LNCAP (cell line): ENCODE measurements at regions not wholly inside any gene's neighbourhood (a gene's known extent, or its start where the extent isn't known, plus 50 kb on each side); places are given as distances from the start of the nearest gene placed in this dataset.

ENCODE experiments used
- TF ChIP-seq, protein P1 (sequence below): fragments of 450-650 bp; IDR thresholded peaks from 2 replicates; pipeline ENCODE4 v1.5.1; 2017; ENCODE audit warnings: mild to moderate bottlenecking

DNA sequence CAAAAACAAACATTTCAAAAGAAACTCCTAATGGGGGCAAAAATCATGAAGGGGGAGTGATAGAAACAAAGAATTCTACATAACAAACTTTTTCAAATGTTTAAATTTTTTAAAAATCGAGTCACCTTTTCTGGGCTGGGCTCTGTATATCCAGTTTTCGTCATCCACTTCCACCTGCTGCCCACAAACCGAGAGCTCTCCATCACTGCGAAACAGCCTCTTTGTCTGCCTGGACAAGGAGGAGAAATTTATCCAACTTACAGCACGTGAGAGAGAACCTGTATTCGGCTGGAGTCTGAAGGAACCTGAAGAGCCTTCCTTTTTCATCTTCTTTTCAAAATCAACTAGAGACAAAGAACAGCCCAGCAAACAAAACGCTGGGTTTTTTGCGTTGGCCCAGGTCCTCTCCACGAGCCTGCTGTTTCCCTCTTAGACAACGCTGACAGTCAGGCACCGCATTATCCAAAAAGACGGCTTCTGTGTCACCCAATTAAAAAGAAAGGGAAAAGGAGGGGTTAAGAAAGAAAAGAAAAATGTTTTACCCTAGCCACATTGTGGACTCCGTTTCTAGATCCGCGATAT is 72.4 kb upstream of the NHSL1 start:
- TF ChIP-seq, protein P1, sequence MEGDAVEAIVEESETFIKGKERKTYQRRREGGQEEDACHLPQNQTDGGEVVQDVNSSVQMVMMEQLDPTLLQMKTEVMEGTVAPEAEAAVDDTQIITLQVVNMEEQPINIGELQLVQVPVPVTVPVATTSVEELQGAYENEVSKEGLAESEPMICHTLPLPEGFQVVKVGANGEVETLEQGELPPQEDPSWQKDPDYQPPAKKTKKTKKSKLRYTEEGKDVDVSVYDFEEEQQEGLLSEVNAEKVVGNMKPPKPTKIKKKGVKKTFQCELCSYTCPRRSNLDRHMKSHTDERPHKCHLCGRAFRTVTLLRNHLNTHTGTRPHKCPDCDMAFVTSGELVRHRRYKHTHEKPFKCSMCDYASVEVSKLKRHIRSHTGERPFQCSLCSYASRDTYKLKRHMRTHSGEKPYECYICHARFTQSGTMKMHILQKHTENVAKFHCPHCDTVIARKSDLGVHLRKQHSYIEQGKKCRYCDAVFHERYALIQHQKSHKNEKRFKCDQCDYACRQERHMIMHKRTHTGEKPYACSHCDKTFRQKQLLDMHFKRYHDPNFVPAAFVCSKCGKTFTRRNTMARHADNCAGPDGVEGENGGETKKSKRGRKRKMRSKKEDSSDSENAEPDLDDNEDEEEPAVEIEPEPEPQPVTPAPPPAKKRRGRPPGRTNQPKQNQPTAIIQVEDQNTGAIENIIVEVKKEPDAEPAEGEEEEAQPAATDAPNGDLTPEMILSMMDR: no peak

DNA sequence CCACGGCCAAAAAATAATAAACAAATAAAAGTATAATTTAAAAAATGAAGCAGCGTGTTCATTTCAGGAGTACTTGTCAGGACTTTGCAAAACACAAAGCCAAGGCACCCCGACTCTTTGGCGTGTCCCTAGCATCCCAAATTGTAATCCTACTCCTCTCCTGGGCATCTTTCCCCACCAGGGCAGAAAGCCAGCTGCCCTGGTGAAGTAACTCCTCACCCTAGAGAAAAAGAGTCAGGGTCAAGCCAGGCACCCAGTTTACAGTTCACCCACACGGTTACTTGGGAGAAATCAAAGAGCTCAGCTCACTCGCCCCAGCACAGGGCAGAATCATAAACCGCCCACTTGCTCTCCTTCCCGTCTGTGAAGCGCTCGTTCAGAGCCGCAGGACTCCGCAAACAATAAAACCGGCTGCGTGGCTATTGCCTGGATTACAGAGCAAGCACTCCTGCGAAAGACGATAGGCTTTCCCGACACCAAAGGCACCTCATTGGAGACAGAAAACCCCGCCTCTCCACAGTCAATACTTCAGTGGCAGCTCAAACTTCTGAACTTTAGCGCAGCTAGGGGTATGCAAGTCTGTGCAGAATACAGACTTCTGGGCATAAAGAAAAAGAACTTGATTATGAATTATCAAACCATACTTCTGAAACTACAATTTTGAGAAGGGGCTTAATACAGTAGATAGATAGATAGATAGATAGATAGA is 73.0 kb upstream of the NHSL1 start:
- TF ChIP-seq, protein P1: no peak

DNA sequence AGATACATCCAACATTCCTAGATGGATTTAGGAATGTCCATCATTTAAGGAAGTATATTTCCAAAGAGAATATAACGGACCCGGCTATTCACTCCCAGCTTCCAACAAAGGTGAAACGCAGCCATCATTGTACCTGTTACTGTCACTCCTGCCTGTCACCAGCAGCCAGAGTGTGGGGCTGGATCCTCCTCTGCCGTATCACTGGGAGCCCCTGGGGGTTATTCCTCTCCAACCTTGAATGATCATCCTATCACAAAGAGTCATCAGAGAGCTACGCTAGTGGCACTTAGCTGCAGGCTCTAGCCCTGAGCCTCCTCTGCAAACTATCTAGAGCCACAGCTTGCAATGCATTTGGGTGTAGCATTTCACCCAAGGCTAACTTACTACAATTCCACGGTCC is 73.6 kb upstream of the NHSL1 start:
- TF ChIP-seq, protein P1: no peak

DNA sequence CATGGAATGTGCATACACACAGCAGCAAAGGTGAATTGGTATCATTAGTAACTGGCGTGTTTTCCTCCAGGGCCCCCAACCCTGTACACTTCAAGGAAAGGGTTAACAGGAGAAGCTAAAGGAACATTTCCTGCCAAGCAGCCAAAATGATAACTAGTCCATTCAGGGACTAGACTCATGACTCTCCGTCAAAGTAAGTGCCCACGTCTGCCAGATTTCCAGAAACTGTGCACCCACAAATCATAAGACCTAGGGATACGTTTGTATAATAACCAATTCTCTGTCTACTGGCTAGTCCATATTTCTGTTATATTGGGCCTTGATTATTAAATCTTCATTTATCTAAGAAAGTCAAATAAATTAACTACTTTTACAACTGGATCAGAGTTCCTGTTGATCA is 76.0 kb upstream of the NHSL1 start:
- TF ChIP-seq, protein P1: no peak

DNA sequence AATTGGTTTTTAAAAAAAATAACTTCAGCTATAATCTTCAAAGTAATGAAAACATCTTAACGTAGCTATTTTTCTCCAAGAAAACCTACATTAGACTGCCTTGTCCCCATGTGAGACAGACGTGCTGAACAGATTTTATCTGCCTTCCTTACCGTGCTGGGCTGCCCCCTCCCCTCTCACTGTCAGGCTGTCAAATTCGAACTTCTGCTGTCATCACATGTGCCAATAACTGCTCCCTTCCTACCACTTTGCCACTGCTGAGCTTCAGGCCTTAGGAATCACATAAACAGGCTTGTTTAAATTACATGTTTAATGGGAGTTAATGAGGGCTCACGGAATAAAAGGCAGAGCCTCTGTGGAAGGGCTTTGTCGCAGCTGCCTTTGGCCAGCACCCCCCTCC is 77.0 kb upstream of the NHSL1 start:
- TF ChIP-seq, protein P1: no peak

DNA sequence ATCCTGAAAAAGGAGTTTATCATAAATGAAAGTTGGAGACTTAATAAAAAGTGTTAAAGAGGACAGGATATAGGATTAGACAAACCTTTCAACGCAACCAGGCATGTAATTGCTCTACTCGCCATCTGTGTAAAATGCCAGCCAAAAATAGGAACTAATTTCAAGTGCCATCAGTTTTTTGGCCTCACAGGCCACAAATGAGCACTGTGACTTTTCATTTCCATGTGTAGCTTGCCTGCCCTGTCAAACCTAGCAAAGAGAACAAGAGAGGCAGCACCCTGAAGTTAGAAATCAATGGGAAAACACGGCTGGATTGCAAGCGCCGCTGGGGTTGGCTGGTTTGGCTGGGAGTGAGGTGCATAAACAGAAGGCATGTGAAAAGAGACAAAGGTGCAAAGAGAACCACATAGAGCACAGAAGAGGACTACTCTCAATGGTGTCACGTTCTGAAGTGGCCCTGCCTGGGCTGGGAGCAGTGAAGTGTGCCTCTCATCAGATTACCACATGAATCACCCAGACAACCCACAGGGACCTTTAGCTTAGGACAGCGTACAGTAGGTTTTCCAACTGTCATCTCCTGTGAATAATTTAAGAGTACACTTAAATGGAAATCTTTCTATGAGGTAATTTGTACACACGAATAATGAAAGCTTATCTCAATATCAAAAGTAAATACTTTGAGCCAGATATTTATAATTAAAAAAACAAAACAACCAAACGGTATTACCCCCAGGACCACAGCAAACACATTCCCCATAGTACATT is 78.0 kb upstream of the NHSL1 start:
- TF ChIP-seq, protein P1: no peak

DNA sequence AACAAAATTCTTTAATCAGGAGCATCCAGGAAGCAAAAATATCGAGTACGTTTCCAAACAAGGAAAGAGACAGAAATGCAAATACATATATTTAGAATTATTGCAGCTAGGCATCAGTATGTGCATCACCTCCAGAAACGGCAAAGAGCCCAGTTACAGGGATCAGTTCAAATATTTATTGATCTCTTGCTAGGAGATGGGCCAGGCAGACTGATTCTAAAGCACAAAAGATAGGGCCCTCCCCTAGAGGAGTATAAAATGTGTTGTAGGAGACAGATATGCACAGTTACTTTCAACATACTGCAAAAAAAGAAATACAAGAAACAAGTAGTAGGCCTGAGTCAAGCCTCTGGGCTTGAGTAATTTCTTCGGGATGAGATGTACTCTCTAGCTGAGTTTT is 80.7 kb upstream of the NHSL1 start:
- TF ChIP-seq, protein P1: no peak
